Occipital lobe (tissue), 1 donor: ENCODE measurements at regions not wholly inside any gene's neighbourhood (a gene's known extent, or its start where the extent isn't known, plus 50 kb on each side); places are given as distances from the start of the nearest gene placed in this dataset.

Experiments
- DNase-seq: peaks from one replicate; lab custom pipeline; 2025; lab: John Stamatoyannopoulos, UW

DNA sequence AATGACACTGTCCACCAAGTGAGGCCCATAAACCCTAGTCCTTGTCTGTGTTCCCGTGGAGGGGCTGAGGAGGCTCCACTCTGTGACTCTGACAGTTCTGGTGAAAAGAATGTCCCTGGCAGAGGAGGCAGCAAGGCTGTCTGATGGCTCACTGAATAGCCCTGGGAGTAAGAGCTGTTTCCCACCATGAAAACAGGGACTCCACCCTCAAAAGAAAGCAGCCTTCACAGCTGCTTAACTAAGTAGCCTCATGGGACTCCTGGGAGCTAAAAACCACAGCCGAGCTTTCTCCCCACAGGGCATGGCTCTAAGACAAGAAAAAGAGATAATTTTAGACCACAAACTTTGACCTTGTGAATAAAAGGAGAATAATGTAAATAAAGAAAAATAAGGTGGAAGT is 135.1 kb upstream of the FRY start:
- no peak for DNase-seq

DNA sequence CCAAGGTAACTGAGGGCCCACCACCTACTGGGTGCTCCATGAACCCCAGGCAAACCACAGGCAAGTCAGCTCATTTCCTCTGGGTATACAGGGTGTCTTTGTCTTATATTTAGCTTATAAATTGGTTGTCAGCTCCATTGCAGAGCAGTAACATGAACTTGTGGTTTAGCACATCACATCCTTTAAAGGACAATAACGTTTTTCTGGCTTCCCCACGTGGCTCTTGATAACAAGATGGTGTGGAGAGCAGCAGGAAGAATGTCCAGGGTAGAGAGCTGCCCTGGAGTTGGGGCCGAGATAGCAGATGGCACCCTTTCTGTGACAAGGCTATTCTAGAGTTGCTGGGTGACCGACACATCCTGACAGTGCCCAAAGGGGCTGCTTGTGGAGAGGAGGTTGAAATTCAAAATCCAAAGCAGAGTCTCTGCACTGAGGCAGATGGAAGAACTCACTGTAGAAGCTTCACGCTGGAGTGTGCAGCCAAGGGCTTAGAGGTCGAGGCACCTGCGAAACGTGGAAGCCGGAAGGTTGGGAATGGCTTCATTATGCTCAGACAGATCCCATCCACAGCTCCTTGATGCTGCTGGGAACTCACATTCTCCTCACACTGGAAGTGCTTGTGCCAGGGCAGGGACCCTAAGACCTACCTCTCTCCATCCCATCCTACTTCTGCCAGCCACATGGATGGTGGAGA is 133.0 kb upstream of the FRY start:
- DNase-seq, result no peak

DNA sequence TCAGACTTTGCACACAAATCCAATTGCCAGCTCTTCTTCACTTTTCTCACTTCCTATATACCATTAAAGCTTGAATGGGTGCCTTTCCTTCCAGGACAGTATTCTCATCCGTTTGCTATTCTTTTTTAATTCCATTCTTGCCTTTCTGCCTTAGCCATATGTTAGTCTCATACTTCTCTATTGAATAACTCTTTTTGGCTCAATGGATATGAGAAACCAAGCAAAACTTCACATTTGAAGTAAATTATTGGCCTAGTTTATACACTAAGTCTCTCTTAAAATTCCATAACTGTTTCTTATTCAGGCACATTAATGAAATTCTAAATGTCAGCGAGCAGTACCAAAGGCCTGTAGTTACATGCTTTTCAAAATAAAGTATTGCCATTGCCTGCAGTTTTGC is 129.6 kb upstream of the FRY start:
- no peak for DNase-seq

GRCh38 chr13:31903111-31903815 is 128.3 kb upstream of the FRY start:
- DNase-seq, result no peak

- no peak for DNase-seq
Measured at GRCh38 chr13:31904941-31905824, 126.4 kb upstream of the FRY start.

- no peak for DNase-seq
Measured at GRCh38 chr13:31905961-31906360, 125.6 kb upstream of the FRY start.

DNA sequence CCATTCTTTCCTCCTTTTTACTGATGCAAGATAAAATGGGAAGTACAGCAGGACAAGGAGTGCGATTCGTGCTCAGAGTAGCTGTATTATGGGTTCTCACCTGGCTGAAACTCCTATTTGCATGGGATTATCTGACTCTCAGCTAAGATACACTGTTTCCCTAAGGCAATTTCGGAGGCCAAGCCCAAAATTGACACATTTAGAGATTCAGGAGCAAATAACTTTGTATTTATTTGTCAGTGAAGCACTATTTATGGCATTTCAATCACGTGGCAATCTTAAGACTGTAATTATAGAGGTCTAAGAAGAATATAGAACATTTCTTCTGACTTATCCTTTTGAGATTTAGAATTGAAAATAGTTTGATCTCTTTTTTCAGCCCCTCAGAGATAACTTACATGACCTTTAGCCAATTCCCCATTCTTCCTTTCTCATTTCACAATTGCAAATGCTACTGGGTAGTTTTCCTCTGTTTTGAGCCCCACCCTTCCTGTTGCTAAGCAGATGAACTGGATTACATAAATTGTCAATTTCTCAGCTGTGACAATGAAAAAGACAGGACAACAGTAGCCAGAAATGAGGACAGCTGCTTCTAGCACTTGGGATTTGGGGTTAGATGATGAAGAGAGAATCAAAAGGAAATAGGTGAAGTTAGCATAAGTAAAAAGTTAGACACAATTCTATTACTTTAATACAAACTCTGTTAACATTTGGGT is 122.7 kb upstream of the FRY start:
- no peak for DNase-seq

DNA sequence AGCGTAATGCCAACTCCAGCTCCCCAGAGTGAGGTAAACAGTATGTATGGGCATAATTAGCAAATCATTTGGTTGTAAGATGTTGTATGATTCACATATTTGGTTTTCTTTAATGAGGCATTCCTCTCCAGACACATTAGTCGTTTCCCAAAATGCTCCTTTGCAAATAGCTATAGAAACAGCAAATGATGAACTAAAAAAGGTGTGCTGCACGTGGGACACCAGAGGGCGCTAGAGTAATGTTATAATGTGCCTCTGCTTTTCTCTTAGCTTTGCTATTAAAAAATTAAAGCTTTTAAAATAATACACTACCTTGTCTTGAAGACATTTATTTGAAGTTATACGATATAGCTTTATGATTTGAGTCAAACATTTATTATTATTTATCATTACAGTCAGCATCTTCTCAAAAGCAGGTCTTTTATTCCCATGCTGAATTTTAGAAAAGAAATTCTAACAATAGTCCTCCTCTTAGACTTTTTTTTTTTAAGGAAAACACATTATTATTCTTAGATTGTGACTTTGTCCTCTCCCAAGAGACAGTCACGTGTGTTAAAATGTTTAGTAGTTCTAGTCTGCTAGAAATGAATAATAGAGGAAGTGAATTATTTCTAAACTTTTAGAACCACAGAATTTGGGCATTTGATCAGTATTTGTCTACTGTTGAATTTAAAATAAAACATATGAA is 121.6 kb upstream of the FRY start:
- peak; percentile 2 for DNase-seq

DNA sequence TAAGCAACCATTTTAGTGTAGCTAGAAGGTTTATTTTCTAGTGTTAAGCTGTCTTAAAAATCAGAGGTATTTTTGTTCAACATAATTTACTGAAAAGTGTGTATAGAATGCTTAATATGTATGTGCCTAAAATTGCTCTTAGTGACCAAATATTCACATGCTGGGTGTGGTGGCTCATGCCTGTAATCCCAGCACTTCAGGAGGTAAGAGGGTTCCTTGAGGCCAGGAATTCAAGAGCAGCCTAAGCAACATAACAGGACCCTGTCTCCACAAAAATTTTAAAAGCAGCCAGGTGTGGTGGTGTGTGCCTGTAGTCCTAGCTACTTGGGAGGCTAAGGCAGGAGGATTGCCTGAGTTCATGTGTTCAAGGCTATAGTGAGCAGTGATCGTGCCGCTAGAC is 120.9 kb upstream of the FRY start:
- DNase-seq, result no peak

DNA sequence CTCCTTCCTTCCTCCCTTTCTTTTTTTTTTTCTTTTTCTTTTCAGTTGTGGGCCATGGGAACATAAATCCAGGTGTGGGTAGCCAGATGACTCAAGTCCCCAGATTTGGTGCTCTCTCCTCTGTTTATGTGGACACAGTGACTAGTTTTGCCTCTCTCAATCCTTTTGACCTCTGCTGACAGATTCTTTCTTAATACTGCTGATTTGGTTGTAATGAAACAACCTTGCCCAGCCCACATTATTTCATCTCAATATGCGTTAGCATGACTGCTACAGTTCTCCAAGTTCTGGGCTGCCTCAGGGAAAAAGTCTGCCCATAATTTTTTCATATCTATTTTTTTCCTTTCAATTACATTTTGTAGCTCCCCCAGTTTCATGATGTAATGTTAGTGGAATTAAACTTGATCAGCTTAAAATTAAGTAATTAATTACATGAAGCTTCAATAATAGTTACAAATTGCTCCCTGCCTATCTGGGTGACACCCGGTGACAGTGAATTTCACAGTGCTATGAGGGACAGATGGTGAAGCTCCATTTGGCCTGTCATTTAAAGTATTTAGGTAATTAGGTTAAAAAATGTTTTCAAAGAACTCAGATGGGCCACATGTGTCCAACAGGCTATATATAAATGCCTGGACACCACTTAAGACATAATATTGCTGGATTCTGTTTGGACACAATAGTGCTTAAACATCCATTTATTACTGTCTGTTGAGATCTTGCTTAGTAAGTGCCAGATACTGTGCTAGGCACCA is 118.8 kb upstream of the FRY start:
- DNase-seq, result no peak

DNA sequence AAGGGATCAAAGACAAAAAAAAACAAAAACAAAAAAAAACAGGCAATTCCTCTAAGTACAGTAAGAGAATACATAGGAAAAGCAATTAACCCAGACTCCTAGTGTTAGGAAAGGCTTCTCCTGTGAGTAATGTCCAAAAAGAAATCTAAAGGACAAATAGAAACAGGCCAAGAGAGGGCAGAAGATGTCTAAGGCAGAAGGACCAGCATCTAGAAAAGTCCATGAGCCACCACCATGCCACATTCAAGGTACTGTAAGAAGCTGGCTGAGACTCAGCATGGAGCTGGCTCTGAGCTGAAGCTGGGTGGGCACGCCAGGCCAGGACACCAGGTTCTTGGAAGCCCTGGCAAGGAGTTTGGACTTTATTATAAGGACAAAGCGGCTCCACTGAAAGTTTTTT is 118.1 kb upstream of the FRY start:
- no peak for DNase-seq

- no peak for DNase-seq
Measured at GRCh38 chr13:31914843-31915242, 116.7 kb upstream of the FRY start.

DNA sequence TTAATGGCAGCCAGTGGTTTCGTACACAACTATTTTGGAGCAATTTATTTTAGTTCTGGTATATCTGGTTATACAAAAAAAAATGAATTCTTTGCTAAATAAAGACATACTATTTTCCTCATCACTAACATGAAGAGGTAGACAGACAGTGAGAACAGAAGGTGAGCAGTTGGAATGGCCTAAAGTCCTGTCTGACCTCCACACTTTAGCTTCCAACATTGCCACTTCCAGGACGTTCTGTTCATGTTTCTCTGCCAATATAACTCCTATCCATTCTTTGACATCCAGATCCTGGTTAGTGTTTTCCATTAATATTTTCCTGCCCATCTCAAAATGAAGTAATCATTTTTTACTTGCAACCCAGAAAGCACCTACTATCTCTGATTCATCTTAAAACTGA is 112.9 kb upstream of the FRY start:
- no peak for DNase-seq

- DNase-seq, result no peak
Measured at GRCh38 chr13:31919241-31919640, 112.3 kb upstream of the FRY start.

DNA sequence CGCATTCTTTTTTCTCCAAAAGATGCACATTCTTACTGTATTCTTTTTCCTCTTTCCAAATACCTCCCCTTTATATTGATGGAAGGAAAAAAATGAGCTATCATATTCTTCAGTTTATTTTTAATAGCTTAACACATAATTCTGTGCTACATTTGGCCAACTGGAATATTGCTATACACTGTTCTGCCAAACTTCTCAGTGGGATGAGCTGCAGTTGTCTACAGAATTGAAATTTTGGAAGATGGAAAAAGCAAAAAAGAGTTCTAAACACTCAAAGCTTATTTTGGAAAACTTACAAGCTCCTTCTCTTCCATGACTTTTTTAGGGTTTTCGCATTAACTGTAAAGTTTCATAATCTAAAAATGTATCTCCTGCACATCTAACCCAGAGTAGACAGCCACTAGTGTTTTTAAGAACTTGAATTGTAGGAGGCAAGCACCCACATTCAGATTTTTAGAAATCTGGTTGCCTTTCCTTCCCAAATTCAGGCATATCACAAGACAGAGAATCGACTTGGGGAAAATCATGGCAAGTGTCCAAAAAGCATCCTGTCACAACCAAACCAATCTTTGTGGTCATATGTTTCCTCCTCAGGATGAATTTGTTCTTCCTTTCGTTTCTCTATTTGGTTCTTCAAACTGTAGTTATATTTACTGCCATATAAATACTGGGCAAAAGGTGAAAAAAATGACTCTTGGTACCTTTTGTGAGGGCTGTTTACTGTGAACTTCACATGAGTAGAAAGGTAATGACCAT is 111.4 kb upstream of the FRY start:
- no peak for DNase-seq

- DNase-seq, result no peak
Measured at GRCh38 chr13:31920727-31921100, 110.9 kb upstream of the FRY start.

DNA sequence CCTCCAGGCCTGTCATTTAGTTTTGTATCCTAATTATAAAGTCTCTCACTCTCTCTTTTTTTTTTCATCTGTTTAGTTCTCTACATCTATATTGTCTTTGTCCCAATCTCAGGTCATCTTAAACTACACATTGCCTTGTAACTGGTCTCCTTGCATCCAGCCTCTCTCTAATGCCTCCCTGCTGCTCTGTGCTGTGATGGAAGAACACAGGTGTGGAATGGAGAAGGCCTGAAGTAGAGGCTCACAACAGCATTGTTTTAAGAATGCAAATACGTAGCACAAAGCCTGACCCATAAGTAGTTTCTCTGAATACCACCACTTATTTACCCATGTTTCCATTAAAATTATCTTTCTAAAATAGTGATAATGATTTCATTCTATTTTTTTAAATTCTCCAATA is 108.8 kb upstream of the FRY start:
- DNase-seq, result no peak

- DNase-seq, result no peak
Measured at GRCh38 chr13:31923134-31923763, 108.3 kb upstream of the FRY start.

DNA sequence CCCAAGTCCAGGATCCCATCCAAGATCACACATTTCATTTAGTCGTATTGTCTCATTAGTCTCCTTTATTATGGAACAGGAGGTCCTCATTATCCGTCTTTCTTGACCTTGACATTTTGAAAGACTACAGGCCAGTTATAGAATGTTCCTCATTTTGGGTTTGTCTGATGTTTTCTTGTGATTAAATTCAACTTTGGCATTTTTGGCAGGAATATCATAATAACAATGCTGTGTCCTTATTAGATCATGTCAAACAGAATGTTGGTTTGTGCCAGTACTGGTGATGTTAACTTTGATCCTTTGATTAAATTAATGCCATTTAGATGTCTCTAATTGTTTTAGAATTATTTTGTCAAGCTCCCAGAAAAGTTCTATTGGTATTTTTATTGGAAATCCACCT is 106.5 kb upstream of the FRY start:
- DNase-seq, result no peak
